CD8-positive, alpha-beta memory T cell (primary cell): ENCODE measurements at regions not wholly inside any gene's neighbourhood (a gene's known extent, or its start where the extent isn't known, plus 50 kb on each side); places are given as distances from the start of the nearest gene placed in this dataset.

Experiments used
- CTCF ChIA-PET: fragments of 350-600 bp; sonication (Branson Sonifier 250); formaldehyde crosslinking; loops from one replicate; lab custom pipeline; 2021; ENCODE audit warnings: antibody characterized with exemption; lab: Charles Lee
- POLR2A ChIA-PET: fragments of 350-600 bp; sonication (Branson Sonifier 250); formaldehyde crosslinking; loops from one replicate; lab custom pipeline; 2021; ENCODE audit warnings: antibody characterized with exemption; lab: Charles Lee
- DNase-seq, 5 donors: peaks; one replicate each; pipeline versions ENCODE4 v3.0.0 to v3.0.0-alpha.2; 2020 to 2022; ENCODE audit warnings: mixed read lengths in 1 of 5
- H3K27ac ChIP-seq: one replicate; pipeline ENCODE4 v1.7.0; 2013; ENCODE audit warnings: low read depth, mild to moderate bottlenecking, low read length, moderate library complexity
- H3K27me3 ChIP-seq: 2 replicates; pipeline ENCODE4 v1.7.0; 2013; ENCODE audit warnings: low read length, mild to moderate bottlenecking; ENCODE audit not compliant: insufficient read depth, poor library complexity, severe bottlenecking
- H3K36me3 ChIP-seq: 2 replicates; pipeline ENCODE4 v1.7.0; 2013; ENCODE audit warnings: mild to moderate bottlenecking, low read length, moderate library complexity; ENCODE audit not compliant: insufficient read depth
- H3K4me1 ChIP-seq: 2 replicates; pipeline ENCODE4 v1.7.0; 2013; ENCODE audit warnings: mild to moderate bottlenecking, low read length, moderate library complexity; ENCODE audit not compliant: insufficient read depth
- H3K4me3 ChIP-seq: 2 replicates; pipeline ENCODE4 v1.7.0; 2013; ENCODE audit warnings: mild to moderate bottlenecking, low read length
- H3K9me3 ChIP-seq: 2 replicates; pipeline ENCODE4 v1.7.0; 2013; ENCODE audit warnings: mild to moderate bottlenecking, low read length
- H3K27ac Mint-ChIP-seq, 8 donors: one replicate each; pipeline ENCODE4 v1.8.0; 2020 to 2021; ENCODE audit warnings: mixed read lengths in 8 of 8, mild to moderate bottlenecking in 6 of 8, inconsistent platforms in 3 of 8, moderate library complexity in 3 of 8
- H3K27me3 Mint-ChIP-seq, 2 donors: one replicate each; pipeline ENCODE4 v1.8.0; 2020 to 2021; ENCODE audit warnings: mixed read lengths in 2 of 2, mild to moderate bottlenecking in 1 of 2, moderate library complexity in 1 of 2
- H3K36me3 Mint-ChIP-seq, 3 donors: one replicate each; pipeline ENCODE4 v1.8.0; 2020 to 2021; ENCODE audit warnings: mixed read lengths in 3 of 3, inconsistent platforms in 1 of 3, mild to moderate bottlenecking in 1 of 3
- H3K4me1 Mint-ChIP-seq, 3 donors: one replicate each; pipeline ENCODE4 v1.8.0; 2020 to 2021; ENCODE audit warnings: mixed read lengths in 3 of 3, inconsistent platforms in 1 of 3, mild to moderate bottlenecking in 1 of 3
- H3K4me3 Mint-ChIP-seq, 7 donors: one replicate each; pipeline ENCODE4 v1.8.0; 2020 to 2021; ENCODE audit warnings: mixed read lengths in 7 of 7, mild to moderate bottlenecking in 6 of 7, moderate library complexity in 4 of 7, inconsistent platforms in 2 of 7
- H3K9me3 Mint-ChIP-seq, 5 donors: one replicate each; pipeline ENCODE4 v1.8.0; 2020 to 2022; ENCODE audit warnings: mixed read lengths in 5 of 5, mild to moderate bottlenecking in 3 of 5, moderate library complexity in 2 of 5, inconsistent platforms in 1 of 5

DNA sequence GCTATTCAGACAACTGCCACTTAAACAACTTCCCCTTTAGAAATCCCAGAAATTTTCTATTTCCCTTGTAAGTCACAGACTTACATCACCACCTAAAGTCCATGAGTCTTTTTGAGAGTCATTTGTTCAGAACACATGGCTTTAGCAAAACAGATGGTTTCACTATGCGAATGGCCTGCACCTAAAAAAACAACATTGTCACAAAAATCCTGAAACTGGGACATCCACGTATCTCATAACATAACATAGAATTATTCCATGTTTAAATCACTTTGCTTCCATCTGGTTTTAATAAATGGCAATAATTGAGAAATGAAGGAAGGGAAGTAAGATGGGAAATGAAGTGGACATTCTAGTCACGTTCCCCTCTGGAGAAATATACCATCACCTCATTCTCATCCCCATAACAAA, 155.3 kb upstream of the EDNRA start:
- Mint-ChIP-seq H3K9me3 (peaks cover 0 to 2% (median 0%) of the 10 kb centered on the region in 5 donors), H3K27me3 (peaks cover 0 to 6% of the 10 kb centered on the region in 2 donors), H3K36me3 (no peaks in the 10 kb centered on the region), H3K27ac (no peak overlapping the region), H3K4me1 (no peaks in the 10 kb centered on the region), H3K4me3 (no peak overlapping the region)
- CTCF ChIA-PET: no interaction called here
- Histone ChIP-seq H3K4me3 (no peak overlapping the region), H3K4me1 (no peaks in the 10 kb centered on the region), H3K27ac (no peak overlapping the region), H3K9me3 (no peaks in the 10 kb centered on the region), H3K27me3 (no peaks in the 10 kb centered on the region), H3K36me3 (no peaks in the 10 kb centered on the region)
- POLR2A ChIA-PET: no interaction called here
- no peak for DNase-seq

DNA sequence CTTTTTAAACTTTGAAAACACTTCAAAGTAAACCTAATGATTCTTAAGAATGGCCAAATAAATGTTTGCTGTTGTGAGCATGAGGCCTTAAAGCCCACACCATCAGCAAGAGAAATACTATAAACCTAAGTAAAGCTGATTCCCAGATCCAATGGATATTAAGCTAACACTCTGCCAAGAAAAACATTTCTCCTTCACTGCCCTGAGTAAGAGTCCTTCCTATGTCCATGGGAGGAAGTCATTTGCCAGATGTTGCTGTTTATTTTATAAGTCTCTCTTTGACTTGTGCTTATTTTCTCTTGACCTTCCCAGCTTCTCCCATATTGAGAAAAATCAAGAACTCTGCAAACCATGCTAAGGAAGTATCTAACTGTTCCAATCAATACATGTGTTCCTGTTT, 154.3 kb upstream of the EDNRA start:
- ChIA-PET CTCF (no interaction called here), POLR2A (no interaction called here)
- H3K4me3 Mint-ChIP-seq: no peak overlapping the region
- H3K27ac Mint-ChIP-seq: no peak overlapping the region
- no peak overlapping the region for H3K4me3 ChIP-seq
- no peaks in the 10 kb centered on the region for H3K36me3 Mint-ChIP-seq
- no peaks in the 10 kb centered on the region for H3K36me3 ChIP-seq
- no peaks in the 10 kb centered on the region for H3K9me3 ChIP-seq
- H3K27ac ChIP-seq: no peak overlapping the region
- H3K4me1 ChIP-seq: no peaks in the 10 kb centered on the region
- no peak for DNase-seq
- no peaks in the 10 kb centered on the region for H3K4me1 Mint-ChIP-seq
- no peaks in the 10 kb centered on the region for H3K27me3 ChIP-seq
- peaks cover 0 to 6% of the 10 kb centered on the region in 2 donors for H3K27me3 Mint-ChIP-seq
- peaks cover 0 to 2% (median 0%) of the 10 kb centered on the region in 5 donors for H3K9me3 Mint-ChIP-seq

DNA sequence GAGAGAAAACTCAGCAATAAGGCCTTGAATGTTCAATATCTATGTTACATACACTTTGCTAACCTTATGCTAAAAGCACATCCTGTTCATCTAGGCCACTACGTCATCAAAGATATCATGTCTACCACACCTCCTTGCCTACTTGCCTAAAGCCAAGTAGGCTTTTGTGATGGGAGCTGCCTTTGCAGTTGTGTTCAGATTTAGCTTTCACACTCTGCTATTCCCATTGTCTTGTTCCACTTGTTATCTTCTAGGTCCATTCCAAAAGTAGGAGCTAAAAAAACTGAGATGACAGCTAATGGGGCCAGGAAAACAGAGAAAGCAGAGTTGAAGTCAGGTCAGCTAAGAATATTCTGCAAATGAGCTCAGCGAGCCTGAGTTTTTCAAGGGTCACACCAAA, 153.6 kb upstream of the EDNRA start:
- Mint-ChIP-seq H3K4me1 (no peaks in the 10 kb centered on the region), H3K4me3 (no peak overlapping the region), H3K36me3 (no peaks in the 10 kb centered on the region), H3K27ac (no peak overlapping the region), H3K9me3 (peaks cover 0 to 2% (median 0%) of the 10 kb centered on the region in 5 donors), H3K27me3 (peaks cover 0 to 3% of the 10 kb centered on the region in 2 donors)
- ChIA-PET POLR2A (no interaction called here), CTCF (no interaction called here)
- Histone ChIP-seq H3K4me1 (no peaks in the 10 kb centered on the region), H3K4me3 (no peak overlapping the region), H3K36me3 (no peaks in the 10 kb centered on the region), H3K9me3 (no peaks in the 10 kb centered on the region), H3K27ac (no peak overlapping the region), H3K27me3 (no peaks in the 10 kb centered on the region)
- DNase-seq: no peak

DNA sequence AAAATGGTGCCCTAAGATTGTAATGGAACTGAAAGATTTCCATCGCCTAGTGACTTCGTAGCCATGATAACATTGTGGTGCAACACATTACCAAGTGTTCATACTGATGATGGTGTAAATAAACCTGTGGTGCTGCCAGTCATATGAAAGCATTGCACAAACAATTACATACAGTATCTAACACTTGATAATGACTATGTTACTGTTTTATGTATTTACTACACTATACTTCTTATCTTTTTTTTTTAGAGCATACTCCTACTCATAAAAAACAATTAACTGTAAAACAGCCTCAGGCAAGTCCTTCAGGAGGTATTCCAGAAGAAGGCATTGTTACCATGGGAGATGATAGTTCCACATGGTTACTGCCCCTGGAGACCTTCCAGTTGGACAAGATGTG, 152.7 kb upstream of the EDNRA start:
- Histone ChIP-seq H3K4me3 (no peak overlapping the region), H3K4me1 (no peaks in the 10 kb centered on the region), H3K27me3 (no peaks in the 10 kb centered on the region), H3K36me3 (no peaks in the 10 kb centered on the region), H3K27ac (no peak overlapping the region), H3K9me3 (no peaks in the 10 kb centered on the region)
- Mint-ChIP-seq H3K27me3 (no peaks in the 10 kb centered on the region), H3K27ac (no peak overlapping the region), H3K4me1 (no peaks in the 10 kb centered on the region), H3K9me3 (peaks cover 0 to 2% (median 0%) of the 10 kb centered on the region in 5 donors), H3K36me3 (no peaks in the 10 kb centered on the region), H3K4me3 (no peak overlapping the region)
- ChIA-PET CTCF (no interaction called here), POLR2A (no interaction called here)
- DNase-seq: no peak

DNA sequence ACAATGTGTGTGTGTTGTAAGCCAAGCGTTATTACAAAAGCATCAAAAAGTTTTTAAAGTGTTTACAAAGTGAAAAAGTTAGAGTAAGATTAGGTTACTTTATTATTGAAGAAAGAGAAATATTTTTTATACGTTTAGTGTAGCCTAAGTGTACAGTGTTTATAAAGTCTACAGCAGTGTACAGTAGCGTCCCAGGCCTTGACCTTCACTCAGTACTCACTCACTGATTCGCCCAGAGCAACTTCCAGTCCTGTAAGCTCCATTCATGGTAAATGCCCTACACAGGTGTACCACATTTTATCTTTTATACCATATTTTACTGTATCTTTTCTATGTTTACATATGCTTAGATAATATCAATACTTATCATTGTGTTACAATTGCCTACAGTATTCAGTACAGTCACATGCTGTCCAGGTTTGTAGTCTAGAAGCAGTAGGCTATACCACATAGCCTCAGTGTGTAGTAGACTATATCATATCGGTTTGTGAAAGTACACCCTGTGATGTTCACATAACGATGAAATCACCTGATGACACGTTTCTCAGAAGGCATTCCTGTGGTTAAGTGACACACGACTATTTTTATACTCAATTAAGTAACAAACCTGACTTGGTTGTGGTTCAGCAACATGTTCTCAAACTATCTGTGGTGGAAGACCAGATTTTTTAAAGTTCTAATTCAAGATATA, 152.0 kb upstream of the EDNRA start:
- Mint-ChIP-seq H3K36me3 (no peaks in the 10 kb centered on the region), H3K27ac (no peak overlapping the region), H3K9me3 (peaks cover 0 to 2% (median 0%) of the 10 kb centered on the region in 5 donors), H3K4me3 (no peak overlapping the region), H3K27me3 (no peaks in the 10 kb centered on the region), H3K4me1 (no peaks in the 10 kb centered on the region)
- H3K36me3 ChIP-seq: no peaks in the 10 kb centered on the region
- POLR2A ChIA-PET: no interaction called here
- H3K9me3 ChIP-seq: no peaks in the 10 kb centered on the region
- no peak overlapping the region for H3K27ac ChIP-seq
- no peak overlapping the region for H3K4me3 ChIP-seq
- no peaks in the 10 kb centered on the region for H3K4me1 ChIP-seq
- no peak for DNase-seq
- no peaks in the 10 kb centered on the region for H3K27me3 ChIP-seq
- CTCF ChIA-PET: no interaction called here

DNA sequence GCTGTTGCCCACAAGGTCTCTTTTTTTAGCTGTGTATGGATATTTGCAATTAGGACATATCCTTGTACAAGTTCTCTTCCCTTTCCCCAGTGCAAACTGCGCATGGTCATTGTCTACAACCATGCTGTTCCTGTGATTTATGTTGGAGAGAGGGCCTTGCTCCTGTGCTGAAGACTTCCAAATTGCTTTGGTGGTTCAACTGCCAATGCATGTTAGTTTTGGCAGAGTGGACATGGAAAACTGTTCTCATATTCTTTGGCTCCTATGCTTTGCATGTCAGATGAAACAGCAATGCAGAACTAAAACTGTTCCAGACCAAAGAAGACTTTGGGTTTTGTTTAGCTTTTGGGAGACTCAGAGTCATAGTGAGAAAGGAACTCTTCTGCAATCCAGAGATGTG, 148.8 kb upstream of the EDNRA start:
- H3K36me3 ChIP-seq: no peaks in the 10 kb centered on the region
- H3K9me3 ChIP-seq: no peaks in the 10 kb centered on the region
- Mint-ChIP-seq H3K27ac (no peak overlapping the region), H3K9me3 (peaks cover 0 to 2% (median 0%) of the 10 kb centered on the region in 5 donors), H3K4me3 (no peak overlapping the region), H3K27me3 (no peaks in the 10 kb centered on the region), H3K4me1 (no peaks in the 10 kb centered on the region), H3K36me3 (no peaks in the 10 kb centered on the region)
- ChIA-PET POLR2A (no interaction called here), CTCF (no interaction called here)
- no peak overlapping the region for H3K27ac ChIP-seq
- no peaks in the 10 kb centered on the region for H3K4me1 ChIP-seq
- no peaks in the 10 kb centered on the region for H3K27me3 ChIP-seq
- no peak for DNase-seq
- no peak overlapping the region for H3K4me3 ChIP-seq

DNA sequence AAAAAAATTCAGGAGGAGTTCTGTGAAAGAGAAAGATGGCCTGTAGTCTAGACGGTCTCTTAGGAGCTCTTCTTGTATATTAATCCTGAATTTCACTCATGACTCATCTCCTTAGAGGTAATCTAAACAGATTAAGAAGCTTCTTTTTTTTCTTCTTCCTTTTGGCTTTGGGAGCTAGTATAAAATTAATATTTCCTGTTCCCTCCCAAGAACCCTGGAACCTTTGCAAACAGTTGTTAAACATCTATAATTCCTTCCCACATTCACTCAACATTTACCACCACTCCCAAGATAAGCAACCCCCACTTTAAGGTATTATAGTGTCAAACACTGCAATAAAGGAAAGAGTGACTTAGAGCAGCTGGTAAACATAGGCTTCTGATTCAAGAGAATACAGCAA, 146.4 kb upstream of the EDNRA start:
- Histone ChIP-seq H3K27me3 (no peaks in the 10 kb centered on the region), H3K4me1 (no peaks in the 10 kb centered on the region), H3K36me3 (no peaks in the 10 kb centered on the region), H3K9me3 (no peaks in the 10 kb centered on the region), H3K27ac (no peak overlapping the region), H3K4me3 (no peak overlapping the region)
- peaks cover 0 to 3% (median 0%) of the 10 kb centered on the region in 5 donors for H3K9me3 Mint-ChIP-seq
- ChIA-PET CTCF (no interaction called here), POLR2A (no interaction called here)
- peaks cover 0 to 3% of the 10 kb centered on the region in 2 donors for H3K27me3 Mint-ChIP-seq
- H3K4me3 Mint-ChIP-seq: no peak overlapping the region
- H3K4me1 Mint-ChIP-seq: no peaks in the 10 kb centered on the region
- no peaks in the 10 kb centered on the region for H3K36me3 Mint-ChIP-seq
- DNase-seq: no peak
- H3K27ac Mint-ChIP-seq: no peak overlapping the region

DNA sequence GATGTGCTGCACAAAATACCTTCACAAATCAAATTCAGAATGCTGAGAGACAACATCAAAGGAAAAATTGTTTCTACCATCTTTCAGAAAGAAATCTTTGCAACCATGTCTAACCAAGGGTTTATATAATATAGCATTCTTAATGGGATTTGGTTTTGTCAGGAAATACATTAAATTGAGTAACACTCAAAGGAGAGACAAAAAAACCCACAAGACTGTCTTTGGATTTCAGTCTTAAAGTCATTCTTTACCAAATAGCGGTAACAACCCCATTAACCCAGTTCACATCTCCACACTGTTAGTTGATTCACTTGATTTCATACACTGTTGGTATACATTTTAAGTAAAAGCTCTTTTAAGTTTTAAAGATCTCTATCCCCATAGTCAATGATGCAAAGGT, 145.7 kb upstream of the EDNRA start:
- Mint-ChIP-seq H3K9me3 (peaks cover 0 to 3% (median 0%) of the 10 kb centered on the region in 5 donors), H3K27ac (no peak overlapping the region), H3K36me3 (no peaks in the 10 kb centered on the region), H3K27me3 (peaks cover 0 to 3% of the 10 kb centered on the region in 2 donors), H3K4me1 (no peaks in the 10 kb centered on the region), H3K4me3 (no peak overlapping the region)
- DNase-seq: no peak
- H3K4me1 ChIP-seq: no peaks in the 10 kb centered on the region
- H3K4me3 ChIP-seq: no peak overlapping the region
- H3K27ac ChIP-seq: no peak overlapping the region
- POLR2A ChIA-PET: no interaction called here
- CTCF ChIA-PET: no interaction called here
- H3K9me3 ChIP-seq: no peaks in the 10 kb centered on the region
- no peaks in the 10 kb centered on the region for H3K27me3 ChIP-seq
- H3K36me3 ChIP-seq: no peaks in the 10 kb centered on the region
